HG03432 (cell line): ENCODE measurements at regions not wholly inside any gene's neighbourhood (a gene's known extent, or its start where the extent isn't known, plus 50 kb on each side); places are given as distances from the start of the nearest gene placed in this dataset.

Source experiments
- ATAC-seq: cut with Tn5 transposase; IDR thresholded peaks from one replicate; pipeline ENCODE4 v1.9.1; 2021; ENCODE audit warnings: mild to moderate bottlenecking, moderate library complexity; ENCODE audit not compliant: unreplicated experiment

- no peak for ATAC-seq
Measured at GRCh38 chr22:48808038-48808960, 1019.4 kb downstream of the BRD1 start.

- no peak for ATAC-seq
Measured at GRCh38 chr22:48807155-48807554, 1020.5 kb downstream of the BRD1 start.

- ATAC-seq: no peak
Measured at GRCh38 chr22:48806227-48806781, 1021.4 kb downstream of the BRD1 start.

- ATAC-seq: no peak
Measured at GRCh38 chr22:48805516-48805915, 1022.2 kb downstream of the BRD1 start.

- no peak for ATAC-seq
Measured at GRCh38 chr22:48804811-48805301, 1022.8 kb downstream of the BRD1 start.

GRCh38 chr22:48803948-48804810 lies 1023.5 kb downstream of the BRD1 start:
- ATAC-seq: no peak

- ATAC-seq: no peak
Measured at GRCh38 chr22:48803171-48803947, 1024.3 kb downstream of the BRD1 start.

- no peak for ATAC-seq
Measured at GRCh38 chr22:48802576-48802975, 1025.1 kb downstream of the BRD1 start.

- no peak for ATAC-seq
Measured at GRCh38 chr22:48800886-48801607, 1026.6 kb downstream of the BRD1 start.

- ATAC-seq: no peak
Measured at GRCh38 chr22:48800036-48800885, 1027.4 kb downstream of the BRD1 start.

GRCh38 chr22:48799227-48799970 lies 1028.3 kb downstream of the BRD1 start:
- no peak for ATAC-seq

GRCh38 chr22:48798281-48799226 lies 1029.1 kb downstream of the BRD1 start:
- no peak for ATAC-seq

GRCh38 chr22:48797731-48798130 lies 1029.9 kb downstream of the BRD1 start:
- no peak for ATAC-seq

- no peak for ATAC-seq
Measured at GRCh38 chr22:48796310-48797015, 1031.2 kb downstream of the BRD1 start.

- ATAC-seq: no peak
Measured at GRCh38 chr22:48795664-48796063, 1032.0 kb downstream of the BRD1 start.

GRCh38 chr22:48794906-48795305 lies 1032.8 kb downstream of the BRD1 start:
- no peak for ATAC-seq
